Peyer's patch (tissue), 4 donors: ENCODE measurements at regions not wholly inside any gene's neighbourhood (a gene's known extent, or its start where the extent isn't known, plus 50 kb on each side); places are given as distances from the start of the nearest gene placed in this dataset.
A peak's percentile ranks its signal among the peaks of the same experiment; 100 is the strongest.

ENCODE experiments used
- DNase-seq, 3 donors: peaks; one replicate each; pipeline ENCODE4 v3.0.0-alpha.2; 2017 to 2019
- H3K27ac ChIP-seq, 4 donors: fragments of 200-600 bp; sonication (generic); one replicate each; pipeline ENCODE4 v1.5.1; 2016 to 2019
- H3K27me3 ChIP-seq, 2 donors: fragments of 200-600 bp; sonication (generic); one replicate each; pipeline ENCODE4 v1.5.1; 2019
- H3K36me3 ChIP-seq, 3 donors: fragments of 200-600 bp; sonication (generic); one replicate each; pipeline ENCODE4 v1.5.1; 2016 to 2019
- H3K4me1 ChIP-seq, 4 donors: fragments of 200-600 bp; sonication (generic); one replicate each; pipeline ENCODE4 v1.5.1; 2016 to 2019
- H3K4me3 ChIP-seq, 4 donors: fragments of 200-600 bp; sonication (generic); 1 replicate in 3 of 4; 2 replicates in 1 of 4; pipeline ENCODE4 v1.5.1; 2016 to 2019; ENCODE audit warnings: mild to moderate bottlenecking in 1 of 4
- H3K9me3 ChIP-seq, 4 donors: fragments of 200-600 bp; sonication (generic); one replicate each; pipeline ENCODE4 v1.5.1; 2016 to 2019; ENCODE audit warnings: mild to moderate bottlenecking in 1 of 4
- POLR2A ChIP-seq, 2 donors: fragments of 450-650 bp; IDR thresholded peaks; one replicate each; pipeline ENCODE4 v1.5.1; 2017; ENCODE audit warnings: antibody characterized with exemption in 2 of 2, mild to moderate bottlenecking in 2 of 2, moderate library complexity in 2 of 2
- TF ChIP-seq, protein P1 (sequence below), 6 experiments: fragments of 450-650 bp in 4 of 6; fragments of 200-600 bp in 2 of 6; sonication (generic) in 1 of 6; IDR thresholded peaks; one replicate each; pipeline ENCODE4 v1.5.1; 2017 to 2019; ENCODE audit warnings: antibody characterized with exemption in 6 of 6, mild to moderate bottlenecking in 3 of 6, moderate library complexity in 1 of 6

- Histone ChIP-seq H3K27ac (no peak overlapping the region), H3K4me1 (no peaks in the 10 kb centered on the region), H3K27me3 (no peaks in the 10 kb centered on the region), H3K4me3 (no peak overlapping the region), H3K36me3 (no peaks in the 10 kb centered on the region), H3K9me3 (no peaks in the 10 kb centered on the region)
- DNase-seq, result peak in 2 of 3 donors; percentile 56 to 61
- TF ChIP-seq, protein P1, sequence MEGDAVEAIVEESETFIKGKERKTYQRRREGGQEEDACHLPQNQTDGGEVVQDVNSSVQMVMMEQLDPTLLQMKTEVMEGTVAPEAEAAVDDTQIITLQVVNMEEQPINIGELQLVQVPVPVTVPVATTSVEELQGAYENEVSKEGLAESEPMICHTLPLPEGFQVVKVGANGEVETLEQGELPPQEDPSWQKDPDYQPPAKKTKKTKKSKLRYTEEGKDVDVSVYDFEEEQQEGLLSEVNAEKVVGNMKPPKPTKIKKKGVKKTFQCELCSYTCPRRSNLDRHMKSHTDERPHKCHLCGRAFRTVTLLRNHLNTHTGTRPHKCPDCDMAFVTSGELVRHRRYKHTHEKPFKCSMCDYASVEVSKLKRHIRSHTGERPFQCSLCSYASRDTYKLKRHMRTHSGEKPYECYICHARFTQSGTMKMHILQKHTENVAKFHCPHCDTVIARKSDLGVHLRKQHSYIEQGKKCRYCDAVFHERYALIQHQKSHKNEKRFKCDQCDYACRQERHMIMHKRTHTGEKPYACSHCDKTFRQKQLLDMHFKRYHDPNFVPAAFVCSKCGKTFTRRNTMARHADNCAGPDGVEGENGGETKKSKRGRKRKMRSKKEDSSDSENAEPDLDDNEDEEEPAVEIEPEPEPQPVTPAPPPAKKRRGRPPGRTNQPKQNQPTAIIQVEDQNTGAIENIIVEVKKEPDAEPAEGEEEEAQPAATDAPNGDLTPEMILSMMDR (IDR thresholded peaks at IDR 0.05), result no peak
- no peak for TF ChIP-seq POLR2A (IDR thresholded peaks at IDR 0.05)
These were observed 91.0 kb upstream of the MED13L start for GRCh38 chr12:116368196-116369194.

DNA sequence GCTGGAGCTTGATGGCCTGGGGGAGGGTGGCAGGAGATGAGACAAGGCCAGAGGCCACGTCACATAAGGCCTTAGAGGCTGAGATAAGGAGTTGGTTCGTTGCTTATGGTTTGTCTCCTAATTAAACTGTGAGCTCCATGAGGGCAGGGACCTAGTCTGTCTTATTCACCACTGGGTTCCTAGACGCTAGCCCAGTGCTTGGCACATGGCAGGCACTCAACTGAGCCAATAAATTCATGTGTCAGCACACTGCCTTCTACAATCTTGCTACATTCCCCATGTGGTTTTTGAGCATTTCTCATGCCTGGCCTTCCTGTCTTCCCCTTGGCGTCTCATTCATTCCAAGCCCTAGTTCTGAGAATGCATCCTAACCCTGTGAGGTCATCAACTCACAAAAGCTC is 92.5 kb upstream of the MED13L start:
- Histone ChIP-seq H3K4me3 (no peak overlapping the region), H3K9me3 (no peaks in the 10 kb centered on the region), H3K27ac (no peak overlapping the region), H3K4me1 (no peaks in the 10 kb centered on the region), H3K27me3 (no peaks in the 10 kb centered on the region), H3K36me3 (no peaks in the 10 kb centered on the region)
- no peak for TF ChIP-seq POLR2A (IDR thresholded peaks at IDR 0.05)
- TF ChIP-seq, protein P1 (IDR thresholded peaks at IDR 0.05), result no peak
- no peak for DNase-seq

DNA sequence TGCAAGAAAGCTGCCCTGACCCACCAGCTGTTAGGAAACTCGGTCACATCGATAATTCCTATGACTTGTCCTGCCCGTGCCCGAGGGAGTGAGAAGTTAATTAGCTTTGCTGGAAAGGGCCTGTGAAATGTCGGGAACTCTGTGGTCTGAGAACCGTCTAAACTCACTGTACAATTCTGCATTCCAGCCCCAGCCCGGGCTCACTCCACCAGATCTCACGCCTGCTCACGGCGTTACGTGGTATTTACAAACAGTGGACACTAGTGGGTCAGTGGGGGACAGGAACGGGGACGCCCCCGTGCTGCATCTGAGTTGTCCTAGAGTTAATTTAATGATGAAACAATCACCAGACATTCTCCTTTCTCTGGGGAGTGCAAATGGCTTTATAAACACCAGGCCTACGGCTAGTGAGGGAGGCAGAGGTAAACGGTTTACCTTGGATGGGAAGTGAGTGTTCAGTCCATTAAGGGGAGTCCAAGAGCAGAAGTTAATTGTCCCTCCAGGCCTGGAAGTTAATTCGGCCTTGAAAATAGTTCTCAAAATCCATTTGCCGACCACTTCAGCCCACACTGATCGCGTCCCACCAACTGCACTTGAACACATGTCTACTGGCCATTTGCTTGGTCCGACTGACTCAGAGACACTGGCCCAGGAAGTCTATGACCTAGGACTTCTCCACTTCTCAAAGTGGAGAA is 93.5 kb upstream of the MED13L start:
- Histone ChIP-seq H3K27me3 (no peaks in the 10 kb centered on the region), H3K36me3 (no peaks in the 10 kb centered on the region), H3K9me3 (no peaks in the 10 kb centered on the region), H3K4me3 (no peak overlapping the region), H3K4me1 (no peaks in the 10 kb centered on the region), H3K27ac (no peak overlapping the region)
- DNase-seq, result no peak
- no peak for TF ChIP-seq POLR2A (IDR thresholded peaks at IDR 0.05)
- TF ChIP-seq, protein P1 (IDR thresholded peaks at IDR 0.05), result no peak

DNA sequence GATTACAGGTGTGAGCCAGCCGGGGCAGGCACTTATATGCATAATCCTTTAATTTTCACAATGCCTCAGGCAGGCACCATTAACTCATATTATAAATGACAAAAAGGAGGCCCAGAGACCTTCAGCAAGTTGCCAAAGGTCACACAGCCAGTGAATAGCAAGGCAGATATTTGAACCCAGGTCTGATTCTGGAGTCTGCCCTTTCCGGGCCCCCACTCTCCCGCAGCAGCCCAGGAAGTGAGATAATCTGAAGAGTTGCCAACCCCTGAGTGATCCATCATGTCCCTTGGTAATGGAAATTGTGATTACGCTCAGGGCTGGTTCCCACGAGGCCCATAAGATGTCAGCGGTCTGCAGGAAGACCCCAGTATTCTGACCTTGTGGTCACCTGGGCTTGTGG is 95.3 kb upstream of the MED13L start:
- H3K4me1 ChIP-seq, result no peaks in the 10 kb centered on the region
- no peak overlapping the region for H3K27ac ChIP-seq
- no peaks in the 10 kb centered on the region for H3K36me3 ChIP-seq
- H3K4me3 ChIP-seq, result no peak overlapping the region
- TF ChIP-seq, protein P1 (IDR thresholded peaks at IDR 0.05), result no peak
- no peak for TF ChIP-seq POLR2A (IDR thresholded peaks at IDR 0.05)
- H3K9me3 ChIP-seq, result no peaks in the 10 kb centered on the region
- DNase-seq, result no peak
- no peaks in the 10 kb centered on the region for H3K27me3 ChIP-seq

DNA sequence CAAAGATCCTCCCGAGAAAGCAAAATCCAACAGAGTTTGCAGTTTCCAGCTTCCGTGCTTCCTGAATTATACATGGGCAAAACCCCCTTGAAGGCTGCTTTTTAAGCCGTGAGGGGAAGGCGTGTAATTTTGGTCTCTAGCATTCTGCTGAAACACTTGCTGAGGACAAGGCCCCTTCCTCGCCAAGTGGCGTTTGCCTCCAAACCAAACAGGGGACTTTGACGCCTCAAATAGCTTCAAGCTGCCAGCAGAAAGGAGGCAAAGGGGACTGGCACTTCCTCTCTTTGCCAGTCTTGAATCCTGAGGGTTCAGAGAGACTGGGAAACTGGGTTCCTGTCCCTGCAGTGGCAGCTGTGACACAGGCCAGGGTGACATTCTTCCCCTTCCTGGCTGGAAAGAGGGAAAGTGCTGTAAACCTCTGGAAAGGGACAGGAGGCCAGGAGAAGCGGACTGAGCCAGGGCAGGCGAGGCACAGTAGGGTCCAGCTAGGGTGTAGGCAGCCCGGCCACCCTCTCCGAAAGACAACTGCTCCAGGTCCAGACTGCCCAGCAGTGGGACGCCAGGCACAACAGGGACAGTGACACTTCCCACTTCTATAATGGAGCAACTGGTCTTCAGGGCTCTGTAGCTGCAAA is 96.2 kb upstream of the MED13L start:
- no peak for TF ChIP-seq POLR2A (IDR thresholded peaks at IDR 0.05)
- TF ChIP-seq, protein P1 (IDR thresholded peaks at IDR 0.05), result no peak
- H3K4me3 ChIP-seq, result no peak overlapping the region
- no peaks in the 10 kb centered on the region for H3K4me1 ChIP-seq
- no peaks in the 10 kb centered on the region for H3K36me3 ChIP-seq
- H3K27me3 ChIP-seq, result no peaks in the 10 kb centered on the region
- no peak for DNase-seq
- no peaks in the 10 kb centered on the region for H3K9me3 ChIP-seq
- no peak overlapping the region for H3K27ac ChIP-seq
